Neuronal stem cell (in vitro differentiated cells): ENCODE measurements at regions not wholly inside any gene's neighbourhood (a gene's known extent, or its start where the extent isn't known, plus 50 kb on each side); places are given as distances from the start of the nearest gene placed in this dataset.
A peak's percentile ranks its signal among the peaks of the same experiment; 100 is the strongest.
"Not testable (repeated sequence)": the region's sequence is repeated elsewhere in the genome, so short reads cannot be mapped to it uniquely, and the experiment has no call there.

Source experiments
- DNase-seq: peaks from one replicate; pipeline ENCODE4 v3.0.0-alpha.2; 2013; ENCODE audit warnings: low spot score
- H2AFZ ChIP-seq: one replicate; pipeline ENCODE4 v1.6.1; 2013; ENCODE audit warnings: mild to moderate bottlenecking, low read length, inconsistent platforms
- H2AK5ac ChIP-seq: 2 replicates; pipeline ENCODE4 v1.6.1; 2013; ENCODE audit warnings: low read depth, mild to moderate bottlenecking, inconsistent platforms, low read length, moderate library complexity, mixed read lengths
- H2BK120ac ChIP-seq: 2 replicates; pipeline ENCODE4 v1.6.1; 2013; ENCODE audit warnings: low read depth, mild to moderate bottlenecking, inconsistent platforms, low read length, moderate library complexity, mixed read lengths
- H2BK12ac ChIP-seq: one replicate; pipeline ENCODE4 v1.6.1; 2013; ENCODE audit warnings: low read length, inconsistent platforms
- H2BK15ac ChIP-seq: 2 replicates; pipeline ENCODE4 v1.6.1; 2013; ENCODE audit warnings: mild to moderate bottlenecking, low read length, inconsistent platforms, mixed read lengths
- H2BK5ac ChIP-seq: one replicate; pipeline ENCODE4 v1.6.1; 2013; ENCODE audit warnings: inconsistent platforms, mild to moderate bottlenecking, low read length, moderate library complexity
- H3K14ac ChIP-seq: one replicate; pipeline ENCODE4 v1.6.1; 2013; ENCODE audit warnings: low read length, inconsistent platforms
- H3K18ac ChIP-seq: 2 replicates; pipeline ENCODE4 v1.6.1; 2013; ENCODE audit warnings: low read length, inconsistent platforms
- H3K23ac ChIP-seq: 2 replicates; pipeline ENCODE4 v1.6.1; 2013; ENCODE audit warnings: low read depth, mild to moderate bottlenecking, mixed read lengths, low read length, inconsistent platforms; ENCODE audit not compliant: poor library complexity
- H3K27ac ChIP-seq: replicated peaks from 3 replicates; pipeline ENCODE4 v1.5.1; 2013; ENCODE audit warnings: low read length, inconsistent platforms
- H3K27me3 ChIP-seq, 3 experiments: 2 replicates each; pipeline ENCODE4 v1.6.1; 2013; ENCODE audit warnings: low read length in 3 of 3, mild to moderate bottlenecking in 2 of 3, inconsistent platforms in 1 of 3, low read depth in 1 of 3, mixed read lengths in 1 of 3, moderate library complexity in 1 of 3; ENCODE audit not compliant: control insufficient read depth in 3 of 3, insufficient read depth in 3 of 3
- H3K36me3 ChIP-seq, 2 donors: replicated peaks in 1 of 2; 2 replicates each; pipeline ENCODE4 v1.6.1; 2013; ENCODE audit warnings: low read length in 2 of 2; ENCODE audit not compliant: control insufficient read depth in 2 of 2, insufficient read depth in 2 of 2
- H3K4ac ChIP-seq: 2 replicates; pipeline ENCODE4 v1.6.1; 2013; ENCODE audit warnings: inconsistent platforms, mild to moderate bottlenecking, low read length, moderate library complexity
- H3K4me1 ChIP-seq, 2 donors: 1 replicate in 1 of 2; 2 replicates in 1 of 2; pipeline ENCODE4 v1.6.1; 2013; ENCODE audit warnings: low read length in 2 of 2, low read depth in 1 of 2; ENCODE audit not compliant: control insufficient read depth in 2 of 2, insufficient read depth in 1 of 2
- H3K4me2 ChIP-seq: one replicate; pipeline ENCODE4 v1.6.1; 2013; ENCODE audit warnings: mild to moderate bottlenecking, low read length, inconsistent platforms; ENCODE audit not compliant: insufficient read depth, poor library complexity, severe bottlenecking
- H3K4me3 ChIP-seq, 2 donors: 2 replicates each; pipeline ENCODE4 v1.5.1; 2013; ENCODE audit warnings: low read length in 2 of 2, mild to moderate bottlenecking in 2 of 2, inconsistent platforms in 1 of 2, moderate library complexity in 1 of 2
- H3K79me1 ChIP-seq: one replicate; pipeline ENCODE4 v1.6.1; 2013; ENCODE audit warnings: low read depth, mild to moderate bottlenecking, inconsistent platforms, low read length, moderate library complexity
- H3K9ac ChIP-seq: one replicate; pipeline ENCODE4 v1.6.1; 2013; ENCODE audit warnings: mild to moderate bottlenecking, low read depth, low read length, inconsistent platforms; ENCODE audit not compliant: poor library complexity
- H3K9me3 ChIP-seq, 2 donors: replicated peaks in 1 of 2; 2 replicates each; pipeline versions ENCODE3 to v1.6.1; 2013; ENCODE audit warnings: low read length in 2 of 2, mild to moderate bottlenecking in 2 of 2, inconsistent platforms in 1 of 2, low read depth in 1 of 2, mixed read lengths in 1 of 2, moderate library complexity in 1 of 2; ENCODE audit not compliant: control insufficient read depth in 2 of 2, insufficient read depth in 1 of 2
- H4K8ac ChIP-seq: one replicate; pipeline ENCODE4 v1.6.1; 2013; ENCODE audit warnings: low read depth, mild to moderate bottlenecking, inconsistent platforms, low read length, moderate library complexity
- H4K91ac ChIP-seq: one replicate; pipeline ENCODE4 v1.6.1; 2013; ENCODE audit warnings: low read length, low read depth, mild to moderate bottlenecking, inconsistent platforms; ENCODE audit not compliant: poor library complexity
- WGBS, 2 donors: extraction: QIAGEN DNeasy Blood & Tissue Kit; methylation state at CpG; one replicate each; pipeline ENCODE4 v1.1.7; 2013; ENCODE audit warnings: missing lambda C conversion rate in 2 of 2, mixed read lengths in 1 of 2; ENCODE audit not compliant: insufficient read length in 2 of 2, insufficient replicate concordance in 1 of 2; ENCODE audit errors: extremely low coverage in 2 of 2; 5-methylcytosine and 5-hydroxymethylcytosine counted together

DNA sequence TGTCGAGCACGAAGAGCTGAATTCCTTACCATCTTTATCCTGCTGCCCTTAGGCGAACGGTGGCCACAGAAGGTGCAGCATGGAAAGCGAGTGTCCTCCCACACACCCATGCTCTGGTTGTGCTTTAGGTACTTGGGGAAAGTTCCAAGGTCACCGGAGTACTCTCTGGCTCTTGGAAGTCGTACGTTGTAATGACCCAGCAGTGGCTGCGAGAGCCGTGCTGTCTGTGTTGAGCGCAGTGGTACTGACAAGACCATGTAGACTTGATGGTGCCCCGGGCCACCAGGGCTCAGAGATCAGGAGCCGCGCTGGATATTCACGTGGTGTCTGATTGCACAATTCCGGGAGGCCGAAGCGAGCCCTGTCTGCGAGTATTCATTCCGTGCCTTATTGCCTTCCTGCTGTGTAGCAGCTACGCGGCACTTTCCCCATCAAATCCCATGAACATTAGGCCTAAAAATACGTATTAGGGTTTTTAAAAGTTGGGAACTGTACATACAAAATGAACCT, 222.0 kb downstream of the ZNF516 start:
- WGBS, 2 donors: no CpG with 5 or more reads among the region's 23 CpGs

DNA sequence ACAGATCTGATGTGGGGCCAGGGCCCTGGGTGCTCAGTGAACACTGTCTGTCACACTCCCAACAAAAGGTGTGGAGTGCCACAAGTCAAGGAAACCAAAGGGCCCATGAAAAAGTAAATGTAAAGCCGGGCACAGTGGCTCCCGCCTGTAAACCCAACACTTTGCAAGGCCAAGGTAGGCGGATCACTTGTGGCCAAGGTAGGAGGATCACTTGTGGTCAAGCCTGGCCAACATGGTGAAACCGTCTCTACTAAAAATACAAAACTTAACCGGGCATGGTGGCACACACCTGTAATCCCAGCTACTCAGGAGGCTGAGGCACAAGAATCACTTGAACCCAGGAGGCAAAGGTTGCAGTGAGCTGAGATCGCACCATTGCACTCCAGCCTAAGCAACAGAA, 227.6 kb downstream of the ZNF516 start:
- H2BK12ac ChIP-seq, H2BK5ac ChIP-seq, H3K4ac ChIP-seq, H3K79me1 ChIP-seq, H3K9me3 ChIP-seq, H3K27me3 ChIP-seq, H3K9ac ChIP-seq, H2AK5ac ChIP-seq, H3K14ac ChIP-seq, H4K91ac ChIP-seq, H2BK15ac ChIP-seq, H3K4me2 ChIP-seq, H3K18ac ChIP-seq, H3K36me3 ChIP-seq, H4K8ac ChIP-seq, H2BK120ac ChIP-seq, H3K23ac ChIP-seq, H3K27ac ChIP-seq, DNase-seq, H2AFZ ChIP-seq, H3K4me3 ChIP-seq: not testable (repeated sequence)
- H3K4me1 ChIP-seq: peaks cover 17 to 22% of the 10 kb centered on the region in 2 donors
- no CpG with 5 or more reads among the region's 6 CpGs for WGBS, 2 donors

More for the DNA sequence above, 222.0 kb downstream of the ZNF516 start:
- H3K9me3 ChIP-seq: no peaks in the 10 kb centered on the region
- no peak overlapping the region for H3K4me2 ChIP-seq
- H3K23ac ChIP-seq: no peak overlapping the region
- H3K36me3 ChIP-seq: no peaks in the 10 kb centered on the region
- no peak overlapping the region for H2BK15ac ChIP-seq
- H2BK5ac ChIP-seq: no peak overlapping the region
- H2BK120ac ChIP-seq: no peak overlapping the region
- no peak for DNase-seq
- H3K18ac ChIP-seq: no peak overlapping the region
- no peaks in the 10 kb centered on the region for H3K27me3 ChIP-seq
- H4K91ac ChIP-seq: no peak overlapping the region
- no peaks in the 10 kb centered on the region for H3K79me1 ChIP-seq
- no peak overlapping the region for H2AK5ac ChIP-seq
- H4K8ac ChIP-seq: no peak overlapping the region
- H2AFZ ChIP-seq: no peak overlapping the region
- peaks cover 2 to 4% of the 10 kb centered on the region in 2 donors for H3K4me1 ChIP-seq
- H2BK12ac ChIP-seq: no peak overlapping the region
- no peak overlapping the region for H3K9ac ChIP-seq
- H3K4me3 ChIP-seq: no peak overlapping the region
- H3K14ac ChIP-seq: no peak overlapping the region
- no peak overlapping the region for H3K4ac ChIP-seq
- no peak overlapping the region for H3K27ac ChIP-seq

DNA sequence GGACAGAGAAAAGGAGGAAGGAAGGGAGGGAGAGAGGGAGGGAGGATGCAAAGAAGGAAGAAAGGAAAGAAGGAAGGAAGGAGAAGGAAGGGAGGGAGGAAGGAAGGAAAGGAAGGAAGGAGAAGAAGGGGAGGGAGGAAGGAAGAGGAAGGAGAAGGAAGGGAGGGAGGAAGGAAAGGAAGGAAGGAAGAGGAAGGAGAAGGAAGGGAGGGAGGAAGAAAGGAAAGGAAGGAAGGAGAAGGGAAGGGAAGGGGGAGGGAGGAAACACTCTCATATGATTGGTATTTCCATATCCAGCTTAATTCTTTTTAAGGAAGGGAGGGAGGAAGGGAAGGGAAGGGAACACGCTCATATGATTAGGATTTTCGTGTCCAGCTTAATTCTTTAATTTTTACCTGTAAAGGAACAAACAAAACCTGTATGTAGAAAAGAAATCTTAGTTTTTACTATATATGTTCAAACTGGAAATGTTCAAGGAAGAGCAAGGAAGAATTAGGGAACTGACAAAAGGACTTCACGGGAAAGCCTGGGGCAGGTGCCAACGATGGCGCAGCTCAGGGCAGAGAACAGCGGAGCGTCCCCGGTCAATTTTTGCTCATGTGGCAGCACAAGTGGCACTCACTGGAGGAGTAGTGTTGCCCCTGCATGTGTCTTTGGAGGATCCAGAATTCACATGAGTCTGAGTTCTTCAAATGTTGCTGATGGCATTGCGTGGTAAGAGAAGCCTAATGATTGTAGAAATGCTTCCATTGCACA, 228.6 kb downstream of the ZNF516 start:
- Histone ChIP-seq H4K8ac (no peak overlapping the region), H2BK5ac (no peak overlapping the region), H3K23ac (no peak overlapping the region), H3K27me3 (no peaks in the 10 kb centered on the region), H2AFZ (peak overlapping the region; percentile 40), H2BK12ac (no peak overlapping the region), H3K27ac (no peak overlapping the region), H3K79me1 (no peaks in the 10 kb centered on the region), H2AK5ac (no peak overlapping the region), H3K4me2 (no peak overlapping the region), H3K4me3 (no peak overlapping the region), H3K4ac (no peak overlapping the region), H3K18ac (no peak overlapping the region), H4K91ac (no peak overlapping the region), H2BK120ac (no peak overlapping the region), H3K14ac (no peak overlapping the region), H3K36me3 (no peaks in the 10 kb centered on the region), H2BK15ac (no peak overlapping the region), H3K9me3 (no peaks in the 10 kb centered on the region), H3K4me1 (peaks cover 26 to 28% of the 10 kb centered on the region in 2 donors), H3K9ac (no peak overlapping the region)
- DNase-seq: no peak
- WGBS, 2 donors: no CpG with 5 or more reads among the region's 9 CpGs

DNA sequence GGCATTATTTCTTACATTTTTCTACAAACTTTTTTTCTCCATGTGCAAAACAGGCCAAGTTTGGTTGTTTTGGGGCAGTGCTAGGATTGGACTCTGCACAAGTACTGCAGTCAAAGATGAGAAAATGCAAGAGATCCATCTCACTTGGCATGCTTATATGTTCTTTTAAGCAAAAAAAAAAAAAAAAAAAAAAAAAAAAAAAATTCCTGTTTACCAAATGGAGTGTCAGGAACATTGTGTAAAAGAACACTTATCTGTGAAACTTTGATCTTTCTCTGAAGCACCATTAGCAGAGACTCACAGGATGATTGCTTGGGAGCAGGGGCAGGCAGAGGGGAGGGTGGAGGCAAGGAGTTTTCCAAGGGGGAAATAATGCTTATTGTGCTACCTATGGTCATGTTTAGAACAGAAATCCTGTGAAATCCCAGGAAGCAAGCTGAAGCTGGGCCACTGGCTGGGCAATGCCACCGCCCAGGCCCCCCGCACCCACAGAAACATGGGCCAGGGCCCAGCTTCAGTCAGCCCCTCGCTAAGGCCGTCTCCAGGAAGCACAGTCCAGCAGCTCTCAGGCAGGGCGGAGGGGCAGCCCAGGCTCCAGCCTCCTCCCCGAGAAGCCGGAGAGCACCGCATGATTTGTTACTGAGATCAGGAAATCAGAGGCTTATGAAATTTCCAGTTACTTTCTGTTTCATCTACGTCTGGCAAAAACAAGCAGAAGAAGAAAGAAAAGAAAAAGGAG, 229.4 kb downstream of the ZNF516 start:
- H3K27ac ChIP-seq: no peak overlapping the region
- H3K27me3 ChIP-seq: no peaks in the 10 kb centered on the region
- H3K14ac ChIP-seq: no peak overlapping the region
- peak overlapping the region; percentile 3 for H3K18ac ChIP-seq
- H4K91ac ChIP-seq: no peak overlapping the region
- no CpG with 5 or more reads among the region's 9 CpGs for WGBS, 2 donors
- no peaks in the 10 kb centered on the region for H3K36me3 ChIP-seq
- H3K9me3 ChIP-seq: no peaks in the 10 kb centered on the region
- H3K4me3 ChIP-seq: no peak overlapping the region
- no peak overlapping the region for H2AK5ac ChIP-seq
- H3K4ac ChIP-seq: no peak overlapping the region
- no peak overlapping the region for H3K23ac ChIP-seq
- peaks cover 30 to 32% of the 10 kb centered on the region in 2 donors for H3K4me1 ChIP-seq
- H2BK12ac ChIP-seq: no peak overlapping the region
- H4K8ac ChIP-seq: no peak overlapping the region
- H2AFZ ChIP-seq: peak overlapping the region; percentile 40
- no peak overlapping the region for H2BK5ac ChIP-seq
- H3K4me2 ChIP-seq: no peak overlapping the region
- DNase-seq: no peak
- H2BK120ac ChIP-seq: no peak overlapping the region
- no peaks in the 10 kb centered on the region for H3K79me1 ChIP-seq
- no peak overlapping the region for H3K9ac ChIP-seq
- no peak overlapping the region for H2BK15ac ChIP-seq
